H9 (cell line): ENCODE measurements at regions not wholly inside any gene's neighbourhood (a gene's known extent, or its start where the extent isn't known, plus 50 kb on each side); places are given as distances from the start of the nearest gene placed in this dataset.

ENCODE experiments used
- DNase-seq: peaks from one replicate; pipeline ENCODE4 v3.0.0-alpha.2; 2017
- H2AFZ ChIP-seq: one replicate; pipeline ENCODE4 v1.6.1; 2013; ENCODE audit warnings: mild to moderate bottlenecking, low read length, control low read depth, moderate library complexity
- H2AK5ac ChIP-seq: 2 replicates; pipeline ENCODE4 v1.6.1; 2013; ENCODE audit warnings: low read length, control low read depth, mixed read lengths; ENCODE audit not compliant: insufficient read length
- H2BK120ac ChIP-seq: one replicate; pipeline ENCODE4 v1.6.1; 2013; ENCODE audit warnings: low read depth, mild to moderate bottlenecking, low read length, control low read depth, inconsistent platforms; ENCODE audit not compliant: poor library complexity, severe bottlenecking
- H2BK12ac ChIP-seq: 2 replicates; pipeline ENCODE4 v1.6.1; 2013; ENCODE audit warnings: low read length, control low read depth, mixed read lengths, low read depth; ENCODE audit not compliant: insufficient read length
- H2BK15ac ChIP-seq: 2 replicates; pipeline ENCODE4 v1.6.1; 2013; ENCODE audit warnings: low read depth, low read length, control low read depth
- H2BK20ac ChIP-seq: one replicate; pipeline ENCODE4 v1.6.1; 2013; ENCODE audit warnings: low read depth, mild to moderate bottlenecking, low read length, control low read depth, inconsistent platforms; ENCODE audit not compliant: poor library complexity, severe bottlenecking
- H2BK5ac ChIP-seq: 2 replicates; pipeline ENCODE4 v1.6.1; 2013; ENCODE audit warnings: low read length, control low read depth, mixed read lengths; ENCODE audit not compliant: insufficient read length
- H3K14ac ChIP-seq: 2 replicates; pipeline ENCODE4 v1.6.1; 2013; ENCODE audit warnings: low read length, control low read depth; ENCODE audit not compliant: insufficient read depth
- H3K18ac ChIP-seq: 2 replicates; pipeline ENCODE4 v1.6.1; 2013; ENCODE audit warnings: low read depth, mild to moderate bottlenecking, mixed read lengths, low read length, control low read depth; ENCODE audit not compliant: insufficient read length
- H3K23ac ChIP-seq: 2 replicates; pipeline ENCODE4 v1.6.1; 2013; ENCODE audit warnings: low read length, control low read depth, mixed read lengths, low read depth; ENCODE audit not compliant: insufficient read length
- H3K23me2 ChIP-seq: 2 replicates; pipeline ENCODE4 v1.6.1; 2013; ENCODE audit warnings: low read depth, mild to moderate bottlenecking, mixed read lengths, low read length, control low read depth; ENCODE audit not compliant: insufficient read length, poor library complexity, severe bottlenecking
- H3K27ac ChIP-seq: 2 replicates; pipeline ENCODE4 v1.5.1; 2013; ENCODE audit warnings: low read length, control low read depth, mixed read lengths, low read depth; ENCODE audit not compliant: insufficient read length
- H3K27me3 ChIP-seq: 2 replicates; pipeline ENCODE4 v1.6.1; 2013; ENCODE audit warnings: low read length, control low read depth, inconsistent platforms; ENCODE audit not compliant: insufficient read depth
- H3K4ac ChIP-seq: 2 replicates; pipeline ENCODE4 v1.6.1; 2013; ENCODE audit warnings: low read depth, mild to moderate bottlenecking, control low read depth, inconsistent platforms, low read length, moderate library complexity
- H3K4me1 ChIP-seq: 2 replicates; pipeline ENCODE4 v1.6.1; 2013; ENCODE audit warnings: low read length, control low read depth, inconsistent platforms; ENCODE audit not compliant: insufficient read depth
- H3K4me2 ChIP-seq: 2 replicates; pipeline ENCODE4 v1.6.1; 2013; ENCODE audit warnings: low read length, control low read depth, mixed read lengths; ENCODE audit not compliant: insufficient read length, insufficient read depth
- H3K56ac ChIP-seq: 2 replicates; pipeline ENCODE4 v1.6.1; 2013; ENCODE audit warnings: low read depth, mild to moderate bottlenecking, mixed read lengths, low read length, control low read depth; ENCODE audit not compliant: insufficient read length
- H3K79me1 ChIP-seq: 2 replicates; pipeline ENCODE4 v1.6.1; 2013; ENCODE audit warnings: low read depth, mild to moderate bottlenecking, moderate library complexity, low read length, control low read depth, inconsistent platforms; ENCODE audit not compliant: insufficient read depth, poor library complexity, severe bottlenecking
- H3K79me2 ChIP-seq: 2 replicates; pipeline ENCODE4 v1.6.1; 2013; ENCODE audit warnings: low read length, control low read depth, inconsistent platforms; ENCODE audit not compliant: insufficient read depth
- H3K9ac ChIP-seq: 2 replicates; pipeline ENCODE4 v1.6.1; 2013; ENCODE audit warnings: low read length, control low read depth, mixed read lengths; ENCODE audit not compliant: insufficient read length; ENCODE audit errors: extremely low read depth
- H3K9me3 ChIP-seq: one replicate; pipeline ENCODE4 v1.6.1; 2013; ENCODE audit warnings: low read depth, low read length, inconsistent platforms; ENCODE audit not compliant: control insufficient read depth
- H3T11ph ChIP-seq: one replicate; pipeline ENCODE4 v1.6.1; 2013; ENCODE audit warnings: mild to moderate bottlenecking, low read length, control low read depth, inconsistent platforms
- H4K20me1 ChIP-seq: one replicate; pipeline ENCODE4 v1.6.1; 2013; ENCODE audit not compliant: control insufficient read depth, insufficient read length, insufficient read depth
- H4K5ac ChIP-seq: 2 replicates; pipeline ENCODE4 v1.6.1; 2013; ENCODE audit warnings: low read depth, mild to moderate bottlenecking, mixed read lengths, low read length, control low read depth; ENCODE audit not compliant: insufficient read length
- H4K8ac ChIP-seq: replicated peaks from 2 replicates; pipeline ENCODE4 v1.6.1; 2013; ENCODE audit warnings: low read length, control low read depth, mixed read lengths, low read depth; ENCODE audit not compliant: insufficient read length
- H4K91ac ChIP-seq: 2 replicates; pipeline ENCODE4 v1.6.1; 2013; ENCODE audit warnings: low read depth, mild to moderate bottlenecking, moderate library complexity, mixed read lengths, low read length, control low read depth; ENCODE audit not compliant: insufficient read length
- H3K27ac Mint-ChIP-seq, 3 experiments: 2 replicates in 2 of 3; 3 replicates in 1 of 3; pipeline ENCODE4 v1.8.0; 2020 to 2021; ENCODE audit warnings: mixed read lengths in 3 of 3, mild to moderate bottlenecking in 1 of 3, moderate library complexity in 1 of 3
- H3K27me3 Mint-ChIP-seq: 2 replicates; pipeline ENCODE4 v1.8.0; 2021; ENCODE audit warnings: low read depth, mild to moderate bottlenecking, moderate library complexity, mixed read lengths
- H3K36me3 Mint-ChIP-seq, 3 experiments: 2 replicates in 2 of 3; 3 replicates in 1 of 3; pipeline ENCODE4 v1.8.0; 2020 to 2021; ENCODE audit warnings: low read depth in 3 of 3, mixed read lengths in 3 of 3; ENCODE audit not compliant: insufficient read depth in 1 of 3
- H3K4me1 Mint-ChIP-seq, 2 experiments: 2 replicates each; pipeline ENCODE4 v1.8.0; 2020; ENCODE audit warnings: mixed read lengths in 2 of 2
- H3K4me3 Mint-ChIP-seq, 2 experiments: 2 replicates in 1 of 2; 3 replicates in 1 of 2; pipeline ENCODE4 v1.8.0; 2020 to 2021; ENCODE audit warnings: mild to moderate bottlenecking in 2 of 2, mixed read lengths in 2 of 2, moderate library complexity in 1 of 2
- H3K9me3 Mint-ChIP-seq, 2 experiments: 2 replicates in 1 of 2; 3 replicates in 1 of 2; pipeline ENCODE4 v1.8.0; 2020; ENCODE audit warnings: mild to moderate bottlenecking in 2 of 2, mixed read lengths in 2 of 2, moderate library complexity in 1 of 2
- CTCF ChIP-seq: fragments of 200-600 bp; sonication (generic); conservative IDR thresholded peaks from 3 replicates; pipeline ENCODE4 v1.8.0; 2021; ENCODE audit warnings: antibody characterized with exemption, mild to moderate bottlenecking
- WGBS: extraction: QIAGEN DNeasy Blood & Tissue Kit; methylation state at CpG from one replicate; pipeline ENCODE4 v1.1.7; 2013; ENCODE audit warnings: missing lambda C conversion rate, low lambda C conversion rate, mixed read lengths; ENCODE audit not compliant: insufficient read length; ENCODE audit errors: extremely low coverage; 5-methylcytosine and 5-hydroxymethylcytosine counted together

DNA sequence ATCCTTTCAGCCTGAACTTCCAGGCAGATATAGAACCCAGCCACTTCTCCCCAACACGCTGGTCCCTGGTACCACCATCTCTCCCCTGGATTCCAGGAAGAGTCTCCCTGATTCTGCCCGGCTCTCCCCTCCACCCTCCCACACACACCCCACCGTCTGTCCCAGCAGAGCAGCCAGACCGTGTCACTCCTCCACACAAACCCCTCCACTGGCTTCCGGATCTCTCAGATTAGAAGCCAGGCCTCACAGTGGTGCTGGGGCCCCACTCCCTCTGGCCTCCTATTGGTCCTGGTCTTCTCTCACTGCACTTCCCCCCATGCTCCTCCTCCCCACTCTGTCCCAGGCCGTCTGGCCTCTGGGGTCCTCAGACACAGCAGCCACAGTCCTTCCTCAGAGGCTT lies 52.4 kb upstream of the CDKN3 start:
- Histone ChIP-seq H3K18ac (no peak overlapping the region), H3K27me3 (no peaks in the 10 kb centered on the region), H4K91ac (no peak overlapping the region), H3K9ac (no peak overlapping the region), H2BK120ac (no peak overlapping the region), H2AK5ac (no peak overlapping the region), H3K9me3 (no peaks in the 10 kb centered on the region), H3K4me2 (no peak overlapping the region), H3K14ac (no peak overlapping the region), H3K79me2 (no peaks in the 10 kb centered on the region), H3T11ph (no peak overlapping the region), H2BK15ac (no peak overlapping the region), H4K20me1 (no peaks in the 10 kb centered on the region), H3K23ac (no peak overlapping the region), H2BK20ac (no peak overlapping the region), H3K4ac (no peak overlapping the region), H3K23me2 (no peaks in the 10 kb centered on the region), H2BK12ac (no peak overlapping the region), H3K79me1 (no peaks in the 10 kb centered on the region), H3K27ac (no peak overlapping the region), H3K4me1 (peaks cover 5% of the 10 kb centered on the region), H3K56ac (no peak overlapping the region), H2AFZ (no peak overlapping the region), H2BK5ac (no peak overlapping the region), H4K5ac (no peak overlapping the region), H4K8ac (no peak overlapping the region)
- Mint-ChIP-seq H3K4me1 (peaks cover 32 to 35% of the 10 kb centered on the region in 2 experiments), H3K27me3 (no peaks in the 10 kb centered on the region), H3K9me3 (no peaks in the 10 kb centered on the region; a peak in 1 of 5 replicates), H3K4me3 (no peak overlapping the region), H3K27ac (peak overlapping the region in 1 of 3 experiments; percentile 51; a peak in 1 of 7 replicates), H3K36me3 (no peaks in the 10 kb centered on the region)
- no peak for TF ChIP-seq CTCF
- no peak for DNase-seq
- no CpG with 5 or more reads among the region's 6 CpGs for WGBS
